Gastroesophageal sphincter (tissue), 4 donors: ENCODE measurements at regions not wholly inside any gene's neighbourhood (a gene's known extent, or its start where the extent isn't known, plus 50 kb on each side); places are given as distances from the start of the nearest gene placed in this dataset.

Source experiments
- ATAC-seq: fragments of 150-250 bp; one replicate; pipeline ENCODE4 v1.9.1; 2016; ENCODE audit warnings: mild to moderate bottlenecking, moderate library complexity
- H3K27ac ChIP-seq, 4 donors: fragments of 200-600 bp; sonication (generic) in 3 of 4; 1 replicate in 3 of 4; 2 replicates in 1 of 4; pipeline ENCODE4 v1.5.1; 2016 to 2019
- H3K27me3 ChIP-seq: fragments of 200-600 bp; sonication (generic); one replicate; pipeline ENCODE4 v1.5.1; 2019
- H3K36me3 ChIP-seq, 2 donors: fragments of 200-600 bp; sonication (generic); one replicate each; pipeline ENCODE4 v1.5.1; 2019; ENCODE audit warnings: control low read depth in 1 of 2
- H3K4me1 ChIP-seq, 3 donors: fragments of 200-600 bp; sonication (generic); 1 replicate in 2 of 3; 2 replicates in 1 of 3; pipeline ENCODE4 v1.5.1; 2016 to 2019; ENCODE audit warnings: control low read depth in 2 of 3
- H3K4me3 ChIP-seq, 2 donors: fragments of 200-600 bp; sonication (generic); one replicate each; pipeline ENCODE4 v1.5.1; 2019; ENCODE audit warnings: mild to moderate bottlenecking in 1 of 2, moderate library complexity in 1 of 2
- H3K9me3 ChIP-seq, 3 donors: fragments of 200-600 bp; sonication (generic); one replicate each; pipeline ENCODE4 v1.5.1; 2017 to 2019; ENCODE audit warnings: control low read depth in 2 of 3
- CTCF ChIP-seq, 4 experiments: fragments of 200-600 bp in 2 of 4; fragments of 450-650 bp in 2 of 4; sonication (generic) in 1 of 4; IDR thresholded peaks; one replicate each; pipeline ENCODE4 v1.5.1; 2017 to 2019; ENCODE audit warnings: antibody characterized with exemption in 4 of 4, mild to moderate bottlenecking in 2 of 4, moderate library complexity in 2 of 4
- EP300 ChIP-seq: sonication (generic); formaldehyde crosslinking; IDR thresholded peaks from one replicate; pipeline ENCODE4 v1.6.1; 2017; ENCODE audit warnings: antibody characterized with exemption, mild to moderate bottlenecking
- POLR2A ChIP-seq, 2 donors: fragments of 450-650 bp; IDR thresholded peaks; one replicate each; pipeline ENCODE4 v1.6.1; 2017; ENCODE audit warnings: antibody characterized with exemption in 2 of 2, mild to moderate bottlenecking in 2 of 2, moderate library complexity in 1 of 2
- POLR2AphosphoS5 ChIP-seq: sonication (generic); formaldehyde crosslinking; IDR thresholded peaks from one replicate; pipeline ENCODE4 v1.6.1; 2017; ENCODE audit warnings: antibody characterized with exemption
- WGBS, 2 donors: methylation state at CpG; one replicate each; pipeline ENCODE4 v1.1.5; 2018; ENCODE audit warnings: low coverage in 1 of 2; 5-methylcytosine and 5-hydroxymethylcytosine counted together

- ATAC-seq, result no peak
- H3K9me3 ChIP-seq, result peaks cover 0 to 16% (median 0%) of the 10 kb centered on the region in 3 donors
- no peaks in the 10 kb centered on the region for H3K36me3 ChIP-seq
- TF ChIP-seq POLR2AphosphoS5, result no peak
- no peak for TF ChIP-seq POLR2A (IDR thresholded peaks at IDR 0.05)
- no peak for TF ChIP-seq CTCF (IDR thresholded peaks at IDR 0.05)
- no peak for TF ChIP-seq EP300
- WGBS, 2 donors, result 92 to 100% methylated on average over 1 to 7 of the region's 12 CpGs
- H3K27ac ChIP-seq, result no peak overlapping the region
- no peaks in the 10 kb centered on the region for H3K4me1 ChIP-seq
- peaks cover 39% of the 10 kb centered on the region for H3K27me3 ChIP-seq
- no peak overlapping the region for H3K4me3 ChIP-seq
Measured at GRCh38 chr13:112256716-112257494, 119.2 kb upstream of the SPACA7 start.

- peaks cover 0 to 22% (median 0%) of the 10 kb centered on the region in 3 donors for H3K9me3 ChIP-seq
- H3K36me3 ChIP-seq, result no peaks in the 10 kb centered on the region
- H3K27me3 ChIP-seq, result peaks cover 30% of the 10 kb centered on the region
- TF ChIP-seq POLR2A (IDR thresholded peaks at IDR 0.05), result no peak
- no peak for TF ChIP-seq CTCF (IDR thresholded peaks at IDR 0.05)
- no peak for TF ChIP-seq EP300
- TF ChIP-seq POLR2AphosphoS5, result no peak
- H3K4me3 ChIP-seq, result no peak overlapping the region
- no peak overlapping the region for H3K27ac ChIP-seq
- no peak for ATAC-seq
- WGBS, 2 donors, result 46 to 72% methylated on average over 7 to 8 of the region's 8 CpGs
- H3K4me1 ChIP-seq, result no peaks in the 10 kb centered on the region
Measured at GRCh38 chr13:112259511-112259910, 116.6 kb upstream of the SPACA7 start.

DNA sequence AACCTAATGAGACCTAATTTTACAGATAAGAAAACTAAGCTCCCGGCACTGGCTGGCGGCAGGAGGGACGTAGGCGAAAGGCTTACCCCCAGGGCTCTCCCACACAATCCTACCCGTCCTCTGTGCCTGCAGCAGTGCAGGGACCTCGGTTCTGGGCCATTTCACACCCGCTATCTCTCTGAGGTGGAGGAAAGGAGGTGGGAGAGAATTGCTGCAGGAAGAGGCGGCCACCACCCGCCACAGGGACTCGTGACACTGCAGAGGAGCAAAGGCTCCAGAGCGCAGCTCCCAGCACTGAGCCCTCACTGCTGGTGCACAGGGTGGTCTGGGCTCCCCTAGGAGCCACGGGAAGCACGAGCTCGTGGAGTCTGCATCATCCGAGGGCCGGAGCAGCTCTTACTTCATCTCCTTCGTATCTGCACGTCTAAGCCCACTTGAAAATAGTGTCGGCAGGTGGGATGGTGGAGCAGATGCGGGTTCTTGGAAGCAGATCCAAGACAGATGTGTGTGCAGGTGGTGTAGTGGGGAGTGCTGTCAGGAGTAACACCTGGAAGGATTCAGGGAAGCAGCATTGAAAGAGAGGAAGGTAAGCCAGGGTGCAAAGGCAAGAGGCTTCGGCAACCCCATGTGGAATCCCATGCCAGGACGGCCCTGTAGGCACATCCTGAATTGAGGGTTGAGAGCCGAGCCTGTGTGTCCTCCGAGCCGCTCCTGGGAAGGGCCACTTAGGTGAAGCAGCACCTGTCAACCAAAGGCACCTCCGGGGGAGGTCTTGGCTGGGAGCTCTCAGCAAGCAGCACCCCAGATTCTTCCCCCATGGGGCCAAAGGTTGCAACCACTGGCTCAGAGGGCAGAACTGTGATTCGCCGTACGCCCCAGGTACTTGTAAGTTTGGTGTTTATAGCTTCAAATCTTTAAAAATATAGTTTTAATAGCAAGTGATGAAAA, 115.8 kb upstream of the SPACA7 start:
- no peak for TF ChIP-seq EP300
- no peak for TF ChIP-seq POLR2AphosphoS5
- TF ChIP-seq CTCF (IDR thresholded peaks at IDR 0.05), result no peak
- no peak for TF ChIP-seq POLR2A (IDR thresholded peaks at IDR 0.05)
- Histone ChIP-seq H3K4me3 (no peak overlapping the region), H3K36me3 (no peaks in the 10 kb centered on the region), H3K9me3 (peaks cover 0 to 22% (median 0%) of the 10 kb centered on the region in 3 donors), H3K4me1 (no peaks in the 10 kb centered on the region), H3K27me3 (peaks cover 21% of the 10 kb centered on the region), H3K27ac (no peak overlapping the region)
- 70 to 78% methylated on average over 5 to 17 of the region's 29 CpGs for WGBS, 2 donors
- ATAC-seq, result no peak

GRCh38 chr13:112261924-112262323, 114.2 kb upstream of the SPACA7 start:
- no peak overlapping the region for H3K27ac ChIP-seq
- peaks cover 15% of the 10 kb centered on the region for H3K27me3 ChIP-seq
- ATAC-seq, result no peak
- no peak overlapping the region for H3K4me3 ChIP-seq
- 87% methylated on average over 3 of the region's 8 CpGs; no CpG with 5 or more reads in 1 of the 2 donors for WGBS, 2 donors
- H3K36me3 ChIP-seq, result no peaks in the 10 kb centered on the region
- no peak for TF ChIP-seq POLR2AphosphoS5
- TF ChIP-seq POLR2A (IDR thresholded peaks at IDR 0.05), result no peak
- no peak for TF ChIP-seq CTCF (IDR thresholded peaks at IDR 0.05)
- no peak for TF ChIP-seq EP300
- no peaks in the 10 kb centered on the region for H3K4me1 ChIP-seq
- H3K9me3 ChIP-seq, result peaks cover 0 to 19% (median 0%) of the 10 kb centered on the region in 3 donors
